Glomerular visceral epithelial cell (primary cell): ENCODE measurements at regions not wholly inside any gene's neighbourhood (a gene's known extent, or its start where the extent isn't known, plus 50 kb on each side); places are given as distances from the start of the nearest gene placed in this dataset.

ENCODE experiments used
- DNase-seq: peaks from one replicate; pipeline ENCODE4 v3.0.0-alpha.2; 2016; ENCODE audit errors: extremely low spot score

GRCh38 chr2:152227969-152228592, 52.5 kb upstream of the STAM2 start:
- DNase-seq, result no peak

GRCh38 chr2:152231446-152231845, 55.9 kb upstream of the STAM2 start:
- no peak for DNase-seq

- DNase-seq, result no peak
These were observed 58.7 kb upstream of the STAM2 start for GRCh38 chr2:152234277-152234676.

- DNase-seq, result no peak
These were observed 60.8 kb upstream of the STAM2 start for GRCh38 chr2:152236191-152236925.

GRCh38 chr2:152238016-152238415, 62.5 kb upstream of the STAM2 start:
- no peak for DNase-seq

GRCh38 chr2:152240559-152241231, 65.1 kb upstream of the STAM2 start:
- DNase-seq, result peak; percentile 12

- DNase-seq, result no peak
These were observed 66.6 kb upstream of the STAM2 start for GRCh38 chr2:152241948-152242729.

GRCh38 chr2:152242787-152243472, 67.4 kb upstream of the STAM2 start:
- no peak for DNase-seq

- no peak for DNase-seq
These were observed 68.4 kb upstream of the STAM2 start for GRCh38 chr2:152243761-152244640.

GRCh38 chr2:152245653-152246052, 70.1 kb upstream of the STAM2 start:
- DNase-seq, result no peak

- DNase-seq, result no peak
These were observed 71.2 kb upstream of the STAM2 start for GRCh38 chr2:152246686-152247336.

GRCh38 chr2:152247337-152247695, 71.8 kb upstream of the STAM2 start:
- no peak for DNase-seq

- DNase-seq, result no peak
These were observed 75.0 kb upstream of the STAM2 start for GRCh38 chr2:152250421-152251100.

GRCh38 chr2:152251211-152251610, 75.6 kb upstream of the STAM2 start:
- no peak for DNase-seq

GRCh38 chr2:152251811-152252210, 76.2 kb upstream of the STAM2 start:
- no peak for DNase-seq

- no peak for DNase-seq
These were observed 78.9 kb upstream of the STAM2 start for GRCh38 chr2:152254486-152254885.

GRCh38 chr2:152254976-152255375, 79.4 kb upstream of the STAM2 start:
- DNase-seq, result no peak

- DNase-seq, result no peak
These were observed 79.1 kb upstream of the FMNL2 start for GRCh38 chr2:152255918-152256317.

- DNase-seq, result no peak
These were observed 74.0 kb upstream of the FMNL2 start for GRCh38 chr2:152260939-152261338.

- no peak for DNase-seq
These were observed 71.1 kb upstream of the FMNL2 start for GRCh38 chr2:152263911-152264310.
